Lung (tissue), 11 donors: ENCODE measurements at regions not wholly inside any gene's neighbourhood (a gene's known extent, or its start where the extent isn't known, plus 50 kb on each side); places are given as distances from the start of the nearest gene placed in this dataset.

Experiments
- ATAC-seq: fragments of 200-7000 bp; cut with Tn5 transposase; one replicate; pipeline ENCODE4 v1.9.1; 2020; ENCODE audit warnings: moderate number of reproducible peaks; ENCODE audit not compliant: insufficient read depth, low FRiP score
- DNase-seq, 3 donors: peaks; one replicate each; pipeline ENCODE4 v3.0.0-alpha.2; 2013 to 2017
- H3K27ac ChIP-seq, 2 donors: one replicate each; pipeline ENCODE4 v1.5.1; 2013; ENCODE audit warnings: mild to moderate bottlenecking in 2 of 2, moderate library complexity in 2 of 2, control low read depth in 1 of 2, inconsistent platforms in 1 of 2, low read depth in 1 of 2, low read length in 1 of 2
- H3K27me3 ChIP-seq, 3 donors: one replicate each; pipeline ENCODE4 v1.5.1; 2013; ENCODE audit warnings: low read length in 2 of 3; ENCODE audit not compliant: control insufficient read depth in 3 of 3, insufficient read depth in 3 of 3
- H3K36me3 ChIP-seq, 4 donors: one replicate each; pipeline ENCODE4 v1.5.1; 2013; ENCODE audit warnings: low read length in 4 of 4, mild to moderate bottlenecking in 1 of 4, moderate library complexity in 1 of 4; ENCODE audit not compliant: control insufficient read depth in 4 of 4, insufficient read depth in 4 of 4
- H3K4me1 ChIP-seq, 5 donors: one replicate each; pipeline ENCODE4 v1.5.1; 2013; ENCODE audit warnings: low read length in 5 of 5, mild to moderate bottlenecking in 2 of 5, moderate library complexity in 1 of 5; ENCODE audit not compliant: control insufficient read depth in 5 of 5, insufficient read depth in 5 of 5
- H3K4me3 ChIP-seq: one replicate; pipeline ENCODE4 v1.5.1; 2013; ENCODE audit warnings: mild to moderate bottlenecking, control low read depth, moderate library complexity
- H3K9ac ChIP-seq, 2 donors: one replicate each; pipeline ENCODE4 v1.5.1; 2013; ENCODE audit warnings: low read length in 2 of 2, control low read depth in 1 of 2; ENCODE audit not compliant: insufficient read depth in 1 of 2
- H3K9me3 ChIP-seq, 4 donors: one replicate each; pipeline ENCODE4 v1.5.1; 2013; ENCODE audit warnings: low read length in 3 of 4, mild to moderate bottlenecking in 1 of 4, moderate library complexity in 1 of 4; ENCODE audit not compliant: control insufficient read depth in 4 of 4, insufficient read depth in 3 of 4
- CTCF ChIP-seq: IDR thresholded peaks from 2 replicates; pipeline ENCODE4 v1.5.1; 2012; ENCODE audit warnings: mild to moderate bottlenecking; ENCODE audit errors: control extremely low read depth, extremely low read depth
- WGBS, 2 donors: extraction: QIAGEN DNeasy Blood & Tissue Kit; methylation state at CpG; one replicate each; pipeline ENCODE4 v1.1.7; 2013; 5-methylcytosine and 5-hydroxymethylcytosine counted together
- donor health status: control.
- donor health status: control.
- donor health status: Bipolar disorder and iron deficiency.
- donor health status: healthy.
- donor health status: DM: yes; HTN: yes; CAD: no.

- H3K9me3 ChIP-seq, result no peaks in the 10 kb centered on the region
- no peak for TF ChIP-seq CTCF
- H3K4me1 ChIP-seq, result no peaks in the 10 kb centered on the region
- H3K27ac ChIP-seq, result no peak overlapping the region
- no peak overlapping the region for H3K4me3 ChIP-seq
- no peaks in the 10 kb centered on the region for H3K27me3 ChIP-seq
- 93 to 96% methylated on average over 20 of the region's 20 CpGs for WGBS, 2 donors
- ATAC-seq, result no peak
- H3K36me3 ChIP-seq, result no peaks in the 10 kb centered on the region
- no peak overlapping the region for H3K9ac ChIP-seq
- DNase-seq, result no peak
Observed at GRCh38 chr5:174922955-174923354, 198.6 kb downstream of the MSX2 start.

DNA sequence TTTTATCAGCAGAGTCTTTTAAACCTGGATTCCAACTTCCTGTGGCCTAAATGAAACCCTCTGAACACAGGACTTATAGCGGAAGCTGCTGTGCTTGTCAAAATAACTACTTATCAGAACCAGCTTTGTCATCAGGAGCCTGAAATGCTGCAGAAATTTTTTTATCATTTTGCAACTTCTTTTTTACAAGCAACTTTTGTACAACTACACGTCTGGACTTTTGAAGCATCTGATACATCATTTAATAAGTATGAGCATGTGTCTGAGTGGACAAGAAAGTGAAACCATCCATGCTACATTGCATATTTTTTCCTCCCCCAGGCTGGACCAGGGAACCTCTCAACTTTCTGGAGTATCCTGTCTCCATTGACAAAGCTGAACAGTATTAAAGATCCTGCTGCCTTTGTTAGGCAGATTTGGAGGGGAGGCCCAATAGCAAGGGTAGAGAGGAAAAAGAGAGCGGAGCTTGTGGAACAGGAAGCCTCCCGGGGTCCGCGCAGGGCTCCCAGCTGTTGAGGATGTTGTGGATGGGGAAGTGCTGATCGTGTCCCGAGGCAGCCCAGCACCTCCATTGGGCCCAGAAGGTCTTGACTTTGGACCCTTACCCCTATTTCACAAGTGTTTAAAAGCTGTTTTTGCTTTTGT, 196.6 kb downstream of the MSX2 start:
- DNase-seq, result peak in 2 of 3 donors; percentile 8 to 16
- 24 to 40% methylated on average over 8 of the region's 8 CpGs for WGBS, 2 donors
- no peaks in the 10 kb centered on the region for H3K36me3 ChIP-seq
- ATAC-seq, result no peak
- no peak overlapping the region for H3K27ac ChIP-seq
- no peak overlapping the region for H3K4me3 ChIP-seq
- no peaks in the 10 kb centered on the region for H3K27me3 ChIP-seq
- no peaks in the 10 kb centered on the region for H3K4me1 ChIP-seq
- H3K9ac ChIP-seq, result no peak overlapping the region
- H3K9me3 ChIP-seq, result no peaks in the 10 kb centered on the region
- TF ChIP-seq CTCF, result no peak

DNA sequence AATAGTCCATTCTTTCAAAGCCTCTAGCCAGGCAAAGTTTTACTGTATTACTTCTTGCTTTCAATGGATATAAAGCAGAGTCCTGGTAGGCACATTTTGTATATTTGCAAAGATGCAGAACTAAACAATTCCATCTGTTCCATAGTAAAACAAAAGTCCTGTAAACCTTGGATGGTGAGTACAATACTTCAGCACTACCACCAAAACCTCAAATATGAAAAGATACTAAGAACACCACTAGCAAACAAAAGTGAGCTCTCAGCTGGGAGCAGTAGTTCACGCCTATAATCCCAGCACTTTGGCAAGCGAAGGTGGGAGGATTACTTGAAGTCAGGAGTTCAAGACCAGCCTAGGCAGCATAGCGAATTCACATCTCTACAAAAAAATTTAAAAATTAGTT, 195.0 kb downstream of the MSX2 start:
- Histone ChIP-seq H3K36me3 (no peaks in the 10 kb centered on the region), H3K4me1 (no peaks in the 10 kb centered on the region), H3K9me3 (no peaks in the 10 kb centered on the region), H3K9ac (no peak overlapping the region), H3K4me3 (no peak overlapping the region), H3K27me3 (peaks cover 0 to 1% (median 0%) of the 10 kb centered on the region in 3 donors), H3K27ac (no peak overlapping the region)
- DNase-seq, result no peak
- no peak for TF ChIP-seq CTCF
- no peak for ATAC-seq
- whole genome bisulfite sequencing, 2 donors, result 89 to 92% methylated on average over 3 of the region's 3 CpGs

DNA sequence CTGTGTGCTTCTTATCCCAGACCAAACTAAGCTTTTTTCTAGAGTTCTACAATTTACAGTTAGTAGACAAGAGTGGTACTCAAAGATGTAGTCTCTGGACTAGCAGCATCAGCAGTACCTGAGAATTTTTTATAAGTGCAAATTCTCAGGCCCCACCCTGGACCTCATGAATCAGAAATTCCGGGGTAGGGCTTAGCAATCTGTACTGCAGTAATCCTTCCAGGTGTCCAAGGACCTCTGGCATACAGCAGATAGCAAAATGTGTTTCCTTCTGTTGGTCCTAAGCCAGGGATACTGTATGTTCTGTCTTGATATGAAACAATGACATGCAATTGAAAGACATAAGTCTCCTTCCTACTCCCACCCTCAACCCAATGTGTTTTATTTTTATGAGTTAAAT, 194.3 kb downstream of the MSX2 start:
- no peak for DNase-seq
- WGBS, 2 donors, result 45 to 60% methylated on average over 1 of the region's 1 CpG
- Histone ChIP-seq H3K36me3 (no peaks in the 10 kb centered on the region), H3K27ac (no peak overlapping the region), H3K4me3 (no peak overlapping the region), H3K27me3 (peaks cover 0 to 2% (median 0%) of the 10 kb centered on the region in 3 donors), H3K9ac (no peak overlapping the region), H3K9me3 (no peaks in the 10 kb centered on the region), H3K4me1 (no peaks in the 10 kb centered on the region)
- no peak for ATAC-seq
- TF ChIP-seq CTCF, result no peak
